H54 (cell line): ENCODE measurements at regions not wholly inside any gene's neighbourhood (a gene's known extent, or its start where the extent isn't known, plus 50 kb on each side); places are given as distances from the start of the nearest gene placed in this dataset.

ENCODE experiments used
- DNase-seq: peaks from one replicate; pipeline ENCODE4 v3.0.0; 2011; ENCODE audit warnings: low spot score, mixed read lengths; ENCODE audit not compliant: insufficient read length
- FAIRE-seq: peaks from 3 replicates; lab custom pipeline; 2011; peaks lifted over from hg19 to GRCh38; lab: Jason Lieb, UNC
- POLR2A ChIP-seq: IDR thresholded peaks from 2 replicates; pipeline ENCODE4 v1.6.1; 2011; ENCODE audit warnings: low read depth, mild to moderate bottlenecking, low read length

GRCh38 chr2:136422512-136422911, 304.6 kb upstream of the CXCR4 start:
- DNase-seq (no peak), FAIRE-seq (no peak)
- TF ChIP-seq POLR2A = no peak

GRCh38 chr2:136420346-136420745, 302.4 kb upstream of the CXCR4 start:
- DNase-seq (no peak), FAIRE-seq (no peak)
- TF ChIP-seq POLR2A = no peak

GRCh38 chr2:136411946-136412345, 294.0 kb upstream of the CXCR4 start:
- FAIRE-seq (no peak), DNase-seq (no peak)
- no peak for TF ChIP-seq POLR2A

GRCh38 chr2:136410673-136411072, 292.7 kb upstream of the CXCR4 start:
- no peak for DNase-seq
- TF ChIP-seq POLR2A = no peak
- no peak for FAIRE-seq

- DNase-seq = no peak
- no peak for TF ChIP-seq POLR2A
- no peak for FAIRE-seq
Measured at GRCh38 chr2:136408795-136409194, 290.8 kb upstream of the CXCR4 start.

- TF ChIP-seq POLR2A = no peak
- no peak for DNase-seq
- FAIRE-seq = no peak
Measured at GRCh38 chr2:136407952-136408318, 290.0 kb upstream of the CXCR4 start.

GRCh38 chr2:136407117-136407951, 289.4 kb upstream of the CXCR4 start:
- no peak for FAIRE-seq
- TF ChIP-seq POLR2A = no peak

GRCh38 chr2:136404925-136405324, 287.0 kb upstream of the CXCR4 start:
- TF ChIP-seq POLR2A = no peak
- FAIRE-seq (no peak), DNase-seq (no peak)

More at GRCh38 chr2:136407117-136407951, 289.4 kb upstream of the CXCR4 start:
- no peak for DNase-seq

GRCh38 chr2:136404176-136404575, 286.2 kb upstream of the CXCR4 start:
- DNase-seq (no peak), FAIRE-seq (no peak)

GRCh38 chr2:136402281-136402680, 284.3 kb upstream of the CXCR4 start:
- DNase-seq = no peak
- TF ChIP-seq POLR2A = no peak
- no peak for FAIRE-seq

More at GRCh38 chr2:136404176-136404575, 286.2 kb upstream of the CXCR4 start:
- TF ChIP-seq POLR2A = no peak

- TF ChIP-seq POLR2A = no peak
- FAIRE-seq (no peak), DNase-seq (no peak)
Measured at GRCh38 chr2:136399667-136400289, 281.8 kb upstream of the CXCR4 start.

- FAIRE-seq = no peak
- no peak for DNase-seq
- no peak for TF ChIP-seq POLR2A
Measured at GRCh38 chr2:136395582-136395981, 277.6 kb upstream of the CXCR4 start.

GRCh38 chr2:136394136-136395060, 276.4 kb upstream of the CXCR4 start:
- DNase-seq = no peak
- FAIRE-seq = no peak
- TF ChIP-seq POLR2A = no peak

GRCh38 chr2:136393514-136393913, 275.6 kb upstream of the CXCR4 start:
- FAIRE-seq = no peak
- DNase-seq = no peak
- TF ChIP-seq POLR2A = no peak
